ENCODE measurements at regions not wholly inside any gene's neighbourhood (a gene's known extent, or its start where the extent isn't known, plus 50 kb on each side); places are given as distances from the start of the nearest gene placed in this dataset.

- ChIA-PET RAD21 (ENCODE audit: low non-redundant PET in 1 of 2, low total read pairs in 2 of 2, uncharacterized antibody in 2 of 2, unreplicated experiment in 2 of 2) (no interaction called here), CTCF (no interaction called here), POLR2A (no interaction called here)
- TF ChIP-seq, protein P1, sequence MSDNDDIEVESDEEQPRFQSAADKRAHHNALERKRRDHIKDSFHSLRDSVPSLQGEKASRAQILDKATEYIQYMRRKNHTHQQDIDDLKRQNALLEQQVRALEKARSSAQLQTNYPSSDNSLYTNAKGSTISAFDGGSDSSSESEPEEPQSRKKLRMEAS (IDR thresholded peaks at IDR 0.05), result no peak
- TF ChIP-seq FOSL1 (IDR thresholded peaks at IDR 0.05; ENCODE audit: low read depth) (no peak), TCF7L2 (IDR thresholded peaks at IDR 0.05; ENCODE audit: borderline replicate concordance, extremely low read depth, insufficient read depth, insufficient read length) (no peak), POLR2AphosphoS5 (IDR thresholded peaks at IDR 0.05; ENCODE audit: low read depth, low read length) (no peak), JUND (IDR thresholded peaks at IDR 0.05) (no peak), ELF1 (IDR thresholded peaks at IDR 0.05; ENCODE audit: borderline replicate concordance, low read depth) (no peak), CEBPB (IDR thresholded peaks at IDR 0.05; ENCODE audit: low read depth) (no peak), EZH2phosphoT487 (IDR thresholded peaks at IDR 0.05; ENCODE audit: borderline replicate concordance) (no peak), EZH2 (IDR thresholded peaks at IDR 0.05) (no peak), SRF (IDR thresholded peaks at IDR 0.05; ENCODE audit: low read depth) (no peak), ZFX (IDR thresholded peaks at IDR 0.05) (no peak), ZNF274 (IDR thresholded peaks at IDR 0.05; ENCODE audit: low read depth, low read length) (no peak), CBX3 (IDR thresholded peaks at IDR 0.05; ENCODE audit: low read depth) (no peak), RAD21 (IDR thresholded peaks at IDR 0.05; ENCODE audit: low read depth) (no peak), SIN3A (IDR thresholded peaks at IDR 0.05; ENCODE audit: low read depth) (no peak), POLR2A (IDR thresholded peaks at IDR 0.05; ENCODE audit: borderline replicate concordance, extremely low read depth, insufficient read depth, insufficient read length) (no peak), EGR1 (IDR thresholded peaks at IDR 0.05; ENCODE audit: low read depth) (no peak)
- TF ChIP-seq, protein P2, sequence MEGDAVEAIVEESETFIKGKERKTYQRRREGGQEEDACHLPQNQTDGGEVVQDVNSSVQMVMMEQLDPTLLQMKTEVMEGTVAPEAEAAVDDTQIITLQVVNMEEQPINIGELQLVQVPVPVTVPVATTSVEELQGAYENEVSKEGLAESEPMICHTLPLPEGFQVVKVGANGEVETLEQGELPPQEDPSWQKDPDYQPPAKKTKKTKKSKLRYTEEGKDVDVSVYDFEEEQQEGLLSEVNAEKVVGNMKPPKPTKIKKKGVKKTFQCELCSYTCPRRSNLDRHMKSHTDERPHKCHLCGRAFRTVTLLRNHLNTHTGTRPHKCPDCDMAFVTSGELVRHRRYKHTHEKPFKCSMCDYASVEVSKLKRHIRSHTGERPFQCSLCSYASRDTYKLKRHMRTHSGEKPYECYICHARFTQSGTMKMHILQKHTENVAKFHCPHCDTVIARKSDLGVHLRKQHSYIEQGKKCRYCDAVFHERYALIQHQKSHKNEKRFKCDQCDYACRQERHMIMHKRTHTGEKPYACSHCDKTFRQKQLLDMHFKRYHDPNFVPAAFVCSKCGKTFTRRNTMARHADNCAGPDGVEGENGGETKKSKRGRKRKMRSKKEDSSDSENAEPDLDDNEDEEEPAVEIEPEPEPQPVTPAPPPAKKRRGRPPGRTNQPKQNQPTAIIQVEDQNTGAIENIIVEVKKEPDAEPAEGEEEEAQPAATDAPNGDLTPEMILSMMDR (IDR thresholded peaks at IDR 0.05 in 2 of 3, conservative IDR thresholded peaks at IDR 0.05 in 1 of 3; ENCODE audit: borderline replicate concordance in 1 of 3, insufficient read depth in 1 of 3, low read depth in 2 of 3, low read length in 2 of 3), result no peak
- TF ChIP-seq, protein P3, sequence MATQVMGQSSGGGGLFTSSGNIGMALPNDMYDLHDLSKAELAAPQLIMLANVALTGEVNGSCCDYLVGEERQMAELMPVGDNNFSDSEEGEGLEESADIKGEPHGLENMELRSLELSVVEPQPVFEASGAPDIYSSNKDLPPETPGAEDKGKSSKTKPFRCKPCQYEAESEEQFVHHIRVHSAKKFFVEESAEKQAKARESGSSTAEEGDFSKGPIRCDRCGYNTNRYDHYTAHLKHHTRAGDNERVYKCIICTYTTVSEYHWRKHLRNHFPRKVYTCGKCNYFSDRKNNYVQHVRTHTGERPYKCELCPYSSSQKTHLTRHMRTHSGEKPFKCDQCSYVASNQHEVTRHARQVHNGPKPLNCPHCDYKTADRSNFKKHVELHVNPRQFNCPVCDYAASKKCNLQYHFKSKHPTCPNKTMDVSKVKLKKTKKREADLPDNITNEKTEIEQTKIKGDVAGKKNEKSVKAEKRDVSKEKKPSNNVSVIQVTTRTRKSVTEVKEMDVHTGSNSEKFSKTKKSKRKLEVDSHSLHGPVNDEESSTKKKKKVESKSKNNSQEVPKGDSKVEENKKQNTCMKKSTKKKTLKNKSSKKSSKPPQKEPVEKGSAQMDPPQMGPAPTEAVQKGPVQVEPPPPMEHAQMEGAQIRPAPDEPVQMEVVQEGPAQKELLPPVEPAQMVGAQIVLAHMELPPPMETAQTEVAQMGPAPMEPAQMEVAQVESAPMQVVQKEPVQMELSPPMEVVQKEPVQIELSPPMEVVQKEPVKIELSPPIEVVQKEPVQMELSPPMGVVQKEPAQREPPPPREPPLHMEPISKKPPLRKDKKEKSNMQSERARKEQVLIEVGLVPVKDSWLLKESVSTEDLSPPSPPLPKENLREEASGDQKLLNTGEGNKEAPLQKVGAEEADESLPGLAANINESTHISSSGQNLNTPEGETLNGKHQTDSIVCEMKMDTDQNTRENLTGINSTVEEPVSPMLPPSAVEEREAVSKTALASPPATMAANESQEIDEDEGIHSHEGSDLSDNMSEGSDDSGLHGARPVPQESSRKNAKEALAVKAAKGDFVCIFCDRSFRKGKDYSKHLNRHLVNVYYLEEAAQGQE (IDR thresholded peaks at IDR 0.05; ENCODE audit: low read depth), result no peak
- TF ChIP-seq, protein P4, sequence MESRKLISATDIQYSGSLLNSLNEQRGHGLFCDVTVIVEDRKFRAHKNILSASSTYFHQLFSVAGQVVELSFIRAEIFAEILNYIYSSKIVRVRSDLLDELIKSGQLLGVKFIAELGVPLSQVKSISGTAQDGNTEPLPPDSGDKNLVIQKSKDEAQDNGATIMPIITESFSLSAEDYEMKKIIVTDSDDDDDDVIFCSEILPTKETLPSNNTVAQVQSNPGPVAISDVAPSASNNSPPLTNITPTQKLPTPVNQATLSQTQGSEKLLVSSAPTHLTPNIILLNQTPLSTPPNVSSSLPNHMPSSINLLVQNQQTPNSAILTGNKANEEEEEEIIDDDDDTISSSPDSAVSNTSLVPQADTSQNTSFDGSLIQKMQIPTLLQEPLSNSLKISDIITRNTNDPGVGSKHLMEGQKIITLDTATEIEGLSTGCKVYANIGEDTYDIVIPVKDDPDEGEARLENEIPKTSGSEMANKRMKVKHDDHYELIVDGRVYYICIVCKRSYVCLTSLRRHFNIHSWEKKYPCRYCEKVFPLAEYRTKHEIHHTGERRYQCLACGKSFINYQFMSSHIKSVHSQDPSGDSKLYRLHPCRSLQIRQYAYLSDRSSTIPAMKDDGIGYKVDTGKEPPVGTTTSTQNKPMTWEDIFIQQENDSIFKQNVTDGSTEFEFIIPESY (IDR thresholded peaks at IDR 0.05; ENCODE audit: extremely low read depth, insufficient replicate concordance, low read length), result no peak
- no peaks in the 10 kb centered on the region for H4K20me1 ChIP-seq (ENCODE audit: insufficient read depth)
- no peak overlapping the region for H3K27ac ChIP-seq (ENCODE audit: low read depth, low read length)
- no peaks in the 10 kb centered on the region for H3K79me2 ChIP-seq (ENCODE audit: insufficient read depth, low read length)
- intact Hi-C loops (cut with micrococcal nuclease), result no loop called here
- DNase-seq (ENCODE audit: low read depth, low spot score), result no peak
- H2AFZ ChIP-seq (ENCODE audit: low read depth, low read length, poor library complexity, severe bottlenecking), result no peak overlapping the region
- H3K9me3 ChIP-seq (ENCODE audit: control insufficient read depth in 1 of 2, insufficient read depth in 1 of 2, low read depth in 1 of 2, low read length in 2 of 2), result no peaks in the 10 kb centered on the region
- no peaks in the 10 kb centered on the region for H3K4me1 ChIP-seq (ENCODE audit: control insufficient read depth in 1 of 2, insufficient read depth in 2 of 2, low read length in 2 of 2)
- no TSS peak for BruUV-seq (replicated peaks)
- no peak overlapping the region for H3K4me2 ChIP-seq (ENCODE audit: low read length)
- no peak for ATAC-seq
- H3K9me2 ChIP-seq (ENCODE audit: insufficient read depth), result no peaks in the 10 kb centered on the region
- H3K36me3 ChIP-seq (ENCODE audit: control insufficient read depth in 1 of 2, insufficient read depth in 2 of 2, low read length in 2 of 2), result no peaks in the 10 kb centered on the region
- peaks cover 3% of the 10 kb centered on the region; the same call in 1 of the 2 replicates for H3K27me3 ChIP-seq (ENCODE audit: insufficient read depth, low read length)
- no peak overlapping the region for H3K4me3 ChIP-seq (replicated peaks in 1 of 2; ENCODE audit: low read depth in 1 of 2, low read length in 2 of 2)
- H3K9ac ChIP-seq (ENCODE audit: low read length), result no peak overlapping the region
These were observed 291.1 kb upstream of the NFIA start for GRCh38 chr1:60791226-60791625.

All from HCT116 (cell line).